ENCODE measurements at regions not wholly inside any gene's neighbourhood (a gene's known extent, or its start where the extent isn't known, plus 50 kb on each side); places are given as distances from the start of the nearest gene placed in this dataset.

- no peak for TF ChIP-seq ZFX (IDR thresholded peaks at IDR 0.05; ENCODE audit: borderline replicate concordance)
- no peak for TF ChIP-seq CTCF (IDR thresholded peaks at IDR 0.05)
- no peak overlapping the region for H3K27ac ChIP-seq
Observed at GRCh38 chr1:25081496-25081895, 150.8 kb downstream of the SYF2 start.

- no peak overlapping the region for H3K27ac ChIP-seq
- TF ChIP-seq ZFX (IDR thresholded peaks at IDR 0.05; ENCODE audit: borderline replicate concordance) (no peak), CTCF (IDR thresholded peaks at IDR 0.05) (no peak)
Observed at GRCh38 chr1:25080294-25081209, 150.5 kb upstream of the RUNX3 start.

- H3K27ac ChIP-seq, result no peak overlapping the region
- no peak for TF ChIP-seq ZFX (IDR thresholded peaks at IDR 0.05; ENCODE audit: borderline replicate concordance)
- no peak for TF ChIP-seq CTCF (IDR thresholded peaks at IDR 0.05)
Observed at GRCh38 chr1:25079048-25079447, 149.0 kb upstream of the RUNX3 start.

GRCh38 chr1:25074351-25075227 lies 144.5 kb upstream of the RUNX3 start:
- no peak for TF ChIP-seq CTCF (IDR thresholded peaks at IDR 0.05)
- H3K27ac ChIP-seq, result no peak overlapping the region

- no peak for TF ChIP-seq ZFX (IDR thresholded peaks at IDR 0.05; ENCODE audit: borderline replicate concordance)
- no peak for TF ChIP-seq CTCF (IDR thresholded peaks at IDR 0.05)
- H3K27ac ChIP-seq, result no peak overlapping the region
Observed at GRCh38 chr1:25073640-25074270, 143.7 kb upstream of the RUNX3 start.

GRCh38 chr1:25072461-25072860 lies 142.4 kb upstream of the RUNX3 start:
- TF ChIP-seq ZFX (IDR thresholded peaks at IDR 0.05; ENCODE audit: borderline replicate concordance) (no peak), CTCF (IDR thresholded peaks at IDR 0.05) (no peak)
- H3K27ac ChIP-seq, result no peak overlapping the region
